Neuronal stem cell (in vitro differentiated cells): ENCODE measurements at regions not wholly inside any gene's neighbourhood (a gene's known extent, or its start where the extent isn't known, plus 50 kb on each side); places are given as distances from the start of the nearest gene placed in this dataset.

Source experiments
- DNase-seq: peaks from one replicate; pipeline ENCODE4 v3.0.0-alpha.2; 2013; ENCODE audit warnings: low spot score
- H2AFZ ChIP-seq: one replicate; pipeline ENCODE4 v1.6.1; 2013; ENCODE audit warnings: mild to moderate bottlenecking, low read length, inconsistent platforms
- H2AK5ac ChIP-seq: 2 replicates; pipeline ENCODE4 v1.6.1; 2013; ENCODE audit warnings: low read depth, mild to moderate bottlenecking, inconsistent platforms, low read length, moderate library complexity, mixed read lengths
- H2BK120ac ChIP-seq: 2 replicates; pipeline ENCODE4 v1.6.1; 2013; ENCODE audit warnings: low read depth, mild to moderate bottlenecking, inconsistent platforms, low read length, moderate library complexity, mixed read lengths
- H2BK12ac ChIP-seq: one replicate; pipeline ENCODE4 v1.6.1; 2013; ENCODE audit warnings: low read length, inconsistent platforms
- H2BK15ac ChIP-seq: 2 replicates; pipeline ENCODE4 v1.6.1; 2013; ENCODE audit warnings: mild to moderate bottlenecking, low read length, inconsistent platforms, mixed read lengths
- H2BK5ac ChIP-seq: one replicate; pipeline ENCODE4 v1.6.1; 2013; ENCODE audit warnings: inconsistent platforms, mild to moderate bottlenecking, low read length, moderate library complexity
- H3K14ac ChIP-seq: one replicate; pipeline ENCODE4 v1.6.1; 2013; ENCODE audit warnings: low read length, inconsistent platforms
- H3K18ac ChIP-seq: 2 replicates; pipeline ENCODE4 v1.6.1; 2013; ENCODE audit warnings: low read length, inconsistent platforms
- H3K23ac ChIP-seq: 2 replicates; pipeline ENCODE4 v1.6.1; 2013; ENCODE audit warnings: low read depth, mild to moderate bottlenecking, mixed read lengths, low read length, inconsistent platforms; ENCODE audit not compliant: poor library complexity
- H3K27ac ChIP-seq: replicated peaks from 3 replicates; pipeline ENCODE4 v1.5.1; 2013; ENCODE audit warnings: low read length, inconsistent platforms
- H3K27me3 ChIP-seq, 3 experiments: 2 replicates each; pipeline ENCODE4 v1.6.1; 2013; ENCODE audit warnings: low read length in 3 of 3, mild to moderate bottlenecking in 2 of 3, inconsistent platforms in 1 of 3, low read depth in 1 of 3, mixed read lengths in 1 of 3, moderate library complexity in 1 of 3; ENCODE audit not compliant: control insufficient read depth in 3 of 3, insufficient read depth in 3 of 3
- H3K36me3 ChIP-seq, 2 donors: replicated peaks in 1 of 2; 2 replicates each; pipeline ENCODE4 v1.6.1; 2013; ENCODE audit warnings: low read length in 2 of 2; ENCODE audit not compliant: control insufficient read depth in 2 of 2, insufficient read depth in 2 of 2
- H3K4ac ChIP-seq: 2 replicates; pipeline ENCODE4 v1.6.1; 2013; ENCODE audit warnings: inconsistent platforms, mild to moderate bottlenecking, low read length, moderate library complexity
- H3K4me1 ChIP-seq, 2 donors: 1 replicate in 1 of 2; 2 replicates in 1 of 2; pipeline ENCODE4 v1.6.1; 2013; ENCODE audit warnings: low read length in 2 of 2, low read depth in 1 of 2; ENCODE audit not compliant: control insufficient read depth in 2 of 2, insufficient read depth in 1 of 2
- H3K4me2 ChIP-seq: one replicate; pipeline ENCODE4 v1.6.1; 2013; ENCODE audit warnings: mild to moderate bottlenecking, low read length, inconsistent platforms; ENCODE audit not compliant: insufficient read depth, poor library complexity, severe bottlenecking
- H3K4me3 ChIP-seq, 2 donors: 2 replicates each; pipeline ENCODE4 v1.5.1; 2013; ENCODE audit warnings: low read length in 2 of 2, mild to moderate bottlenecking in 2 of 2, inconsistent platforms in 1 of 2, moderate library complexity in 1 of 2
- H3K79me1 ChIP-seq: one replicate; pipeline ENCODE4 v1.6.1; 2013; ENCODE audit warnings: low read depth, mild to moderate bottlenecking, inconsistent platforms, low read length, moderate library complexity
- H3K9ac ChIP-seq: one replicate; pipeline ENCODE4 v1.6.1; 2013; ENCODE audit warnings: mild to moderate bottlenecking, low read depth, low read length, inconsistent platforms; ENCODE audit not compliant: poor library complexity
- H3K9me3 ChIP-seq, 2 donors: replicated peaks in 1 of 2; 2 replicates each; pipeline versions ENCODE3 to v1.6.1; 2013; ENCODE audit warnings: low read length in 2 of 2, mild to moderate bottlenecking in 2 of 2, inconsistent platforms in 1 of 2, low read depth in 1 of 2, mixed read lengths in 1 of 2, moderate library complexity in 1 of 2; ENCODE audit not compliant: control insufficient read depth in 2 of 2, insufficient read depth in 1 of 2
- H4K8ac ChIP-seq: one replicate; pipeline ENCODE4 v1.6.1; 2013; ENCODE audit warnings: low read depth, mild to moderate bottlenecking, inconsistent platforms, low read length, moderate library complexity
- H4K91ac ChIP-seq: one replicate; pipeline ENCODE4 v1.6.1; 2013; ENCODE audit warnings: low read length, low read depth, mild to moderate bottlenecking, inconsistent platforms; ENCODE audit not compliant: poor library complexity
- WGBS, 2 donors: extraction: QIAGEN DNeasy Blood & Tissue Kit; methylation state at CpG; one replicate each; pipeline ENCODE4 v1.1.7; 2013; ENCODE audit warnings: missing lambda C conversion rate in 2 of 2, mixed read lengths in 1 of 2; ENCODE audit not compliant: insufficient read length in 2 of 2, insufficient replicate concordance in 1 of 2; ENCODE audit errors: extremely low coverage in 2 of 2; 5-methylcytosine and 5-hydroxymethylcytosine counted together

DNA sequence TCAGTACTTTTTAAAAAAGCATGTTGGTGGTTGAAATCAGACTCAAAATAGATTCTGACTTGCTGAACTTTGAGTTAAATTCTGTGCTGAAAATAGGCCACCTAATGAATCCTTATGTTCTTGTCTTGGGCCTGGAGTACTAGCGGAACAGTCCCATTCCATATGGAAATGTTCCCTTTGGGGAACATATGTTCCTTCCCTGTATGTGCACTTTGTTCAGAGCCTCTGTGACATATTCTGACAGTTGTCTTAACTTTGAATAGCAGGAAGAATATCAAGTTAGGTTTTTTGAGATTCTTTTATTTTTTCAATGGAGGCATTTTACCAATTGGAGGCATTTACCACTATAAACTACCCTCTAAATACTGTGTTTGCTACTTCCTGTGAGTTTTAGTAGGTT, 1667.8 kb downstream of the PLA2G4A start:
- Histone ChIP-seq H3K23ac (no peak overlapping the region), H4K91ac (no peak overlapping the region), H3K27ac (no peak overlapping the region), H3K4me1 (no peaks in the 10 kb centered on the region), H3K79me1 (no peaks in the 10 kb centered on the region), H3K9ac (no peak overlapping the region), H3K27me3 (no peaks in the 10 kb centered on the region), H3K14ac (no peak overlapping the region), H3K4me3 (no peak overlapping the region), H2BK5ac (no peak overlapping the region), H2AK5ac (no peak overlapping the region), H3K36me3 (no peaks in the 10 kb centered on the region), H2BK12ac (no peak overlapping the region), H3K9me3 (peaks cover 0 to 4% of the 10 kb centered on the region in 2 donors), H3K4ac (no peak overlapping the region), H2BK120ac (no peak overlapping the region), H3K18ac (no peak overlapping the region), H3K4me2 (no peak overlapping the region), H4K8ac (no peak overlapping the region), H2AFZ (no peak overlapping the region), H2BK15ac (no peak overlapping the region)
- no peak for DNase-seq
- no CpG with 5 or more reads among the region's 1 CpG for WGBS, 2 donors

DNA sequence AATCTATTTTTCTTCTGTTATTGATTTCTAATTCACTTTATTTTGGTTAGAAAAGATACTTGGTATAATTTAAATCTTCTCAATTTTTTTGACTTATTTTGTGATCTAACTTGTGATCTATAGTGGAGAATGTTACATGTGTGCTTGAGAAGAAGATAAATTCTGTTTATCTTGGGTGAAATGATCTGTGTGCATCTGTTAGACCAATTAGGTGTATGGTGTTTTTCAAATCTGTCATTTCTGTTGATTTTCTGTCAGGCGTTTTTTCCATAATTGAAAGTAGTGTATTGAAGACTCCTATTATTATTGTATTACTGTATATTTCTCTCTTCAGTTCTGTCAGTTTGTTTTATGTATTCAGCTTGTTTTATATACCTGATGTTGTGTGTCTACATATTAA, 1668.3 kb downstream of the PLA2G4A start:
- no peak overlapping the region for H3K18ac ChIP-seq
- H2BK5ac ChIP-seq, result no peak overlapping the region
- no peak overlapping the region for H2BK120ac ChIP-seq
- H3K27me3 ChIP-seq, result no peaks in the 10 kb centered on the region
- no peak overlapping the region for H2BK12ac ChIP-seq
- H3K79me1 ChIP-seq, result no peaks in the 10 kb centered on the region
- DNase-seq, result no peak
- H3K23ac ChIP-seq, result no peak overlapping the region
- no peaks in the 10 kb centered on the region for H3K4me1 ChIP-seq
- WGBS, 2 donors, result no CpG with 5 or more reads among the region's 1 CpG
- H2AFZ ChIP-seq, result no peak overlapping the region
- no peak overlapping the region for H4K8ac ChIP-seq
- no peak overlapping the region for H3K4me2 ChIP-seq
- H3K4ac ChIP-seq, result no peak overlapping the region
- H4K91ac ChIP-seq, result no peak overlapping the region
- H3K27ac ChIP-seq, result no peak overlapping the region
- no peaks in the 10 kb centered on the region for H3K36me3 ChIP-seq
- no peak overlapping the region for H3K9ac ChIP-seq
- peaks cover 0 to 4% of the 10 kb centered on the region in 2 donors for H3K9me3 ChIP-seq
- no peak overlapping the region for H3K4me3 ChIP-seq
- H3K14ac ChIP-seq, result no peak overlapping the region
- H2BK15ac ChIP-seq, result no peak overlapping the region
- no peak overlapping the region for H2AK5ac ChIP-seq

DNA sequence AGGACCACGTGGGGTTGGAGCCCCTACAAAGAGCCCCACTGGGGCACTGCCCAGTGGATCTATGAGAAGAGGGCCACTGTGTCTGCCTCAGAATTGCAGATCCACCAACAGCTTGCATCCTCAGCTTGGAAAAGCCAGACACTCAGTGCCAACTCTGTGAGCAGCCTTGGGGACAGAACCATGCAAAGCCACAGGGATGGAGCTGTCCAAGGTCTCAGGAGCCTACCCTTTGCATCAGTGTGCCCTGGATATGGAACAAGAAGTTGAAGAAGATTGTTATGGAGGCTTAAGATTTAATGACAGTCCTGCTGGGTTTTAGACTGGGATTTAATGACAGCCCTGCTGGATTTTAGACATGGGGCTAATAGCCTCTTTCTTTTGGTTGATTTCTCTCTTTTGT, 1670.9 kb downstream of the PLA2G4A start:
- no peaks in the 10 kb centered on the region for H3K27me3 ChIP-seq
- WGBS, 2 donors, result no CpG with 5 or more reads among the region's 1 CpG
- H3K79me1 ChIP-seq, result no peaks in the 10 kb centered on the region

DNA sequence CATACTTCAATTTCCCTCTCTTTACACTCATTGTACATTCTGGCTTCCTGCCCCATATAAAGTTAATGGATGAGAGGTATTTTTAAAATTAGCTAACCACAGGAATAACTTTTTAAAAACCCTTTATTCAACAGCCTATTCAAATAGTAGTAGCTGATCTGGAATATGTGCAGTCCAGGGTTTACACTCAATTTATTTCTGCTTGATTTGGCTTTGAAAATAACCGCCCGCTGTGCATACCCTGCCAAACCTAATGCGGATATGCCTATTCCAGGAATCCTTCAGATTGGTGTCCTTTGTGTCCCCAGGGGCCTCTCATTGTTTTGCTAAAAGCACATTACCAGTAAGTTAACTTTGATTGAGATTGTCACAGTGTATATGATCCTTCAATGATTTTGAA, 1686.2 kb downstream of the PLA2G4A start:
- Histone ChIP-seq H3K4ac (no peak overlapping the region), H2BK120ac (no peak overlapping the region), H3K18ac (no peak overlapping the region), H3K23ac (no peak overlapping the region), H3K14ac (no peak overlapping the region), H2AK5ac (no peak overlapping the region), H3K4me1 (peaks cover 0 to 4% of the 10 kb centered on the region in 2 donors), H3K4me2 (no peak overlapping the region), H2BK15ac (no peak overlapping the region), H3K27ac (no peak overlapping the region), H3K9me3 (peaks cover 0 to 1% of the 10 kb centered on the region in 2 donors), H3K79me1 (no peaks in the 10 kb centered on the region), H3K27me3 (no peaks in the 10 kb centered on the region), H2BK12ac (no peak overlapping the region), H4K8ac (no peak overlapping the region), H3K36me3 (no peaks in the 10 kb centered on the region), H2BK5ac (no peak overlapping the region), H3K4me3 (no peak overlapping the region), H2AFZ (no peak overlapping the region), H4K91ac (no peak overlapping the region), H3K9ac (no peak overlapping the region)
- WGBS, 2 donors, result no CpG with 5 or more reads among the region's 3 CpGs
- no peak for DNase-seq

More for the DNA sequence above, 1670.9 kb downstream of the PLA2G4A start:
- Histone ChIP-seq H2BK15ac (no peak overlapping the region), H2BK12ac (no peak overlapping the region), H3K18ac (no peak overlapping the region), H2AK5ac (no peak overlapping the region), H2AFZ (no peak overlapping the region), H3K14ac (no peak overlapping the region), H4K8ac (no peak overlapping the region), H2BK5ac (no peak overlapping the region), H3K23ac (no peak overlapping the region), H3K4me2 (no peak overlapping the region), H3K9me3 (peaks cover 0 to 4% of the 10 kb centered on the region in 2 donors), H4K91ac (no peak overlapping the region), H3K4me3 (no peak overlapping the region), H3K9ac (no peak overlapping the region), H2BK120ac (no peak overlapping the region), H3K4ac (no peak overlapping the region), H3K27ac (no peak overlapping the region), H3K4me1 (no peaks in the 10 kb centered on the region), H3K36me3 (no peaks in the 10 kb centered on the region)
- DNase-seq, result no peak
